GM21619 (cell line): ENCODE measurements at regions not wholly inside any gene's neighbourhood (a gene's known extent, or its start where the extent isn't known, plus 50 kb on each side); places are given as distances from the start of the nearest gene placed in this dataset.
"Not testable (repeated sequence)": the region's sequence is repeated elsewhere in the genome, so short reads cannot be mapped to it uniquely, and the experiment has no call there.

Source experiments
- ATAC-seq: cut with Tn5 transposase; IDR thresholded peaks from one replicate; pipeline ENCODE4 v1.9.1; 2021; ENCODE audit not compliant: unreplicated experiment

DNA sequence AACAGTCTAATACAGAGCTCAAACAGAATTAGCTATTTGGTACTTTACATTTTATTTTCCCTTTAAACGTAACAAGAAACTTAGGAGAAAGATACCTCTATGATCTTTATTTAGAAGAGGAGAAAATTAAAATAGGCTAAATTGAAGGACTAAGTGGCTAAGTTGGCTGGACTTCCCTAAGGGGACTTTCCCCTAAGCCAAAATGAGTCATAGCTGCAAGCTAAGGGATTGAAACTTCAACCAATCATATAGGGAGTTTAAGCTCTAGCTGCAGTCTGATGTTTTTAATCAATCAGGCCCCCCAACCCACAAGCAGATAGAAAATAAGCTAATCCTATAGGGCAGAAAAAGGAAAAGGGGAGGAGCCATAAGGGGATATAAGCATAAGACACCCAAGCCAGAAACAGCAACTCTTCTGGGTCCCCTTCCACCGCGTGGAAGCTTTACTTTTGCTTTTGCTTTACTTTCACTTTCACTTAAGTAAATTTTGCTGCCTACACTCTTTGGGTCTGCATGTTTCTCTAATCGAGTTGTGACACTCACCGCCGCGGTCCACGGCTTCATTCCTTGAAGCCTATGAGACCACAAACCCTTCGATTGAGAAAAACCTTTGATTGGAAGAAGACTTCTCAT lies 1108.5 kb upstream of the EPHA6 start:
- ATAC-seq, result peak; percentile 81

DNA sequence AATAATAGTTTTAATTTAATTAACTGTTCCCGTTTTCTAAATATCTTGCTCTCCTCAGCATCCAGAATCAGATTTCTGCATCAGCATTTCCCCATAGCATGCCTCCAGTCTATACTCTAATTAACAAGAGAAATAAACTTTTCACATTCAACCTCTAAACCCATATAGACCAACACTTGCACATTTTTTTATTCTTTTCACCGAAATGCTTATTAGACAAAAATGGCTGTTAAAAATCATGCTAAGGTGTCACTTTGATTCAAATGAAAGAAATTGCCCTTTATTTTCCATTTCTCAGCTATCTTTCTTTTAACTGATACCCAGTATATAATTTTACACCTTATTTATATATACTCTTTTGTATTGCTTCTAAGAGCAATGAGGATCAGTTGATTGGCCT lies 1107.1 kb upstream of the EPHA6 start:
- ATAC-seq, result no peak

DNA sequence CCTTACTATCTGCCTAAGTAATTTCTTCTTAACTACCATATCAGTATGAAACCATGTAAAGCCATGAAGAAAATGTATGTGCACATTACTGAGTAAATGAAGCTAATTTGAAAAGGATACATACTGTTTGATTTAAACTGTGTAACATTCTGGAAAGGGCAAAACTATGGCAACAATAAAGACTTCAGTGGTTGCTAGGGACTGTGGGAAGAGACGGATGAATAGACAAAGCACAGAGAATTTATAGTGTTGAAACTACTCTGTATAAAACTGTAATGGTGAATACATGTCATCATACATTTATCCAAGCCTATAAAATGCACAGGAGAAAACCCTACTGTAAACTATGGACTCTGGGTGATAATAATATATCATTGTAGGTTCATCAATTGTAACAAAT lies 1103.7 kb upstream of the EPHA6 start:
- ATAC-seq, result no peak

DNA sequence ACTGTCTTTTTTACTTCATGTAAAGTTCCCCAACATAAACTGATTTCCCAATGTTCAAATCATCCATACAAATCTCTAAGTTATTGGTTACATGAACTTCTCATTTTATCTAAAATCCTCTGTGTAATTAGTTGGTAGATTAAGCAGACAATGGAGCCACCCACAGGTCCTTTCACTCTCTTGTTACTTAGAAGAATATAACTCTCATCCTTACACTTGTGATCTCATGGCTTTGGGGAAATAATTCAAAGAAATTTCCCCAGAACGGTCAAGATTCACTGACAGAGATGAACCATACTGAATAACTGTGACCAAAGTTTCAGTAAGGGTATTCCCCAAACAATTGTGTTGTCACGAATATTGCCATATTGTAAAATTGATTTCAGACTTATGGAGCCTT lies 1102.6 kb upstream of the EPHA6 start:
- no peak for ATAC-seq

DNA sequence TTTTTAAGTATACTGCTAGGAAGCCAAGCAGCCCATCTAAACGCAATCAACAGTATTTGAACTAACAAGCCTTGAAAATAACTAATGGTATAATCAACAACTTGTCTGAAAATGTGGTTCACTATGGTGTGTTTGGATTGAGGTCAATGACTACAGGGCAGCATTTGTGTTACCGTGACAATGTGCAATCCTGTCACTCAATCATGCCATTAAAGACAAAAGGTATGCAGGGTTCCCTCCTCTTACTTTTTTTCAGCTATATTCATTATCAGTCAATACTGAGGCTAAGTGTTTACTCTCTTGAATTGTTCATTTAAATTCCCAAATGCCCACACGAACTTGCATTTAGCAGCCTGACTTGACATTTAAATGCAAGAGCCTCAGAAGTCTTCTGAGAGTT lies 1099.3 kb upstream of the EPHA6 start:
- ATAC-seq, result no peak

DNA sequence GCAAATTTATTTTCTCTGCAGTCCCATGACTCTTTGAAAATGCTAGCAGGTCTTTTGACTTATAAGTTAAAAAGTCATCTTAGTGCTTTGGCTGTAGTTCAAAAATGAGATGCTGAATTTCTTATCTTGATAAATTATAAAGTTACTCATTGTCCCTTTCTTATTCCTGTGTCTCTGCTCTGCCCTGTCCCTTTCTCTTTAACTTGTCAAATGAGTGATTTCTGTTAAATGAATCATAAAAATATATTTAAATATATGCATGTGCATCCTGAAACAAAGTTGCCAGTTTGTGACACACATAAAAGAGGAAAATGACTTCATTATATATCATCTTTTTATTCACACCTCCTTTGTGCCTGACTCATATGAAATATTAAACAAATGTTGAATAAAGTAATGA lies 1097.3 kb upstream of the EPHA6 start:
- ATAC-seq, result no peak

DNA sequence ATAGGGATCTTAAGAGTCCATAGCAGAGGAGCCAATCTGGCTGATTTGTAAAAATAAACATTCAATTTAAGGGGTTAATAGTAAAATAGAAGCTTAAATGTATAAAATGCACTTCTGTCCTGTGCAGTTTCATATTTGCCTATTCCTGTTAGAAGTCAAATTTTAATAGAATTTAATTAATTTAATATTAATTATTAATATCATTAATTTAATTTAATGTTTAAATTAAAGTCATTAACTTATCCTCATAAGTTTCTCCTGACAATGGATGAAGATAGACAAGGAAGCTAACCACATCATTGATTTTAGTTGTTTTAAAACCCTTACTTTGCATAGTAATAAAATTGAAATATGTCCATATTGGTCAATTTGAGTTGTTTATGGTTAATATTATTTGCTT lies 1096.2 kb upstream of the EPHA6 start:
- no peak for ATAC-seq

DNA sequence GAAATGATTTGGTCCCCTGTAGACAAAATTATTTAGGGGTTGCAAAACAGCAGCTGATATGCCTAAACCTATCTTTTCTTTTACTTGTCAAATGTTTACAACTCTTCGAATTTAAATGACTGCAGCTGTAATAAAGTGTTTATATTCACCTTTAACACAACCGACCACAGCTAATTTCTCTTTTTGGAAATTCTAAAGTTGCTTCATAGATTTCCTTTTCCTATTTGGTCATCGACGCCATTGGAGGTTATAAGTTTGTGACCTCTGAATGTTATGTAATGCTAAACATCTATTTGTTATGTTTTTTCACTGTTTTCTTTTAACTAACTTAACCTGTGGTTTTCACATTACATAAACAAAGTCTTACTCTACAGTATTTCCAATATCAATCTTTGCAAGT lies 1094.9 kb upstream of the EPHA6 start:
- ATAC-seq, result no peak

DNA sequence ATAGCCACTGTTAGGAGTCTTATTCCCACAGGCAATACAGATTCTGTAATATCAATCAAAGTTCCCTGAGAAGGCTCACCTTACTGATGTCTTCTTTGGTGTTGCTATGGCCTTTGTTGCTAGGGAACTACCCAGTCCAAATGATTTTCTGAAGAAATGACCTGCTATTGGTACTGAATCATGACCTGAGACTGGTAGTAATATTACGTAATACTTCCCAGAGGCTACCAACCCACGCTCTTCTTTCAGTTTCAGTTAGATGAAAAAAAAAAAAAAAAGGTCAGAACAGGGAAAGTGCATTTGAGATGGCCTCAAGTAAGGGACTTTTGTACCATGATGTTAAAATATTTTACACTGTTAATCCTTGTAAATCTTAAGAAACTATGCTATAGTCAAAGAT lies 1092.5 kb upstream of the EPHA6 start:
- peak; percentile 66 for ATAC-seq

DNA sequence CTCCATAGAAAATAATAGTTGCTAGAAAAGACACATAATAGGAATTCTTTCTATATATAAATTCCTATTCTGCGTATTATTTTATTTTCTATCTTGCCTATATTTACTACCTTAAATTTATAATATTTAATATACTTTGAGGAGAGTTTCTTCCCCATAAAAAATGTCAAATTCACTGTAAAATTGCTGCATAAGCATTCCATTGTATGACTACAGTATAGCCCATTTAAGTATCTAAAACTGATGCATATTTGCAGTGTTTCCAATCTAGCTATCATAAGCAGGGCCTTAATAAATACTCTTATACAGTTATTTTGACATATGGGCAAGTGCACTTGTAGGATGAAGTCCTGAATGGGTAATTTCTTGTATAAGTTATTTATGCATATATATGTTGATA lies 1088.6 kb upstream of the EPHA6 start:
- no peak for ATAC-seq

DNA sequence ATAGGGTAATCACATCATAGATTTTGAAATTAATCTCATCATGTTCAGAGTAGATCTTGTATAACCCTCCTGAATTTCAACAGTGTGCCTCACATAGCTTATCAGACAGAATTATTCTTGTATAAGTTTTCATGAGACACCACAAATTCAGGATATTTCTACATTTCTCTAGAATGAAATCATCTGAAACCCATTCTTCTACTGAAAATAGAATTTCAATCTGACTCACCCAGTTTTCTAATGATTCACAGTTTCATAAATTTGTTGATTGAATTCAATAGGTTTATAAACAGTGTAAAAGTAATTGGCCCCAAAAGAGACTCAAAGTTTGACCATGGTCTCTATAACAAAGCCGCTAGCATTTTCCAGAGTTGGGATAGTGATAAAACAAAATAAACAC lies 1082.6 kb upstream of the EPHA6 start:
- ATAC-seq, result no peak

DNA sequence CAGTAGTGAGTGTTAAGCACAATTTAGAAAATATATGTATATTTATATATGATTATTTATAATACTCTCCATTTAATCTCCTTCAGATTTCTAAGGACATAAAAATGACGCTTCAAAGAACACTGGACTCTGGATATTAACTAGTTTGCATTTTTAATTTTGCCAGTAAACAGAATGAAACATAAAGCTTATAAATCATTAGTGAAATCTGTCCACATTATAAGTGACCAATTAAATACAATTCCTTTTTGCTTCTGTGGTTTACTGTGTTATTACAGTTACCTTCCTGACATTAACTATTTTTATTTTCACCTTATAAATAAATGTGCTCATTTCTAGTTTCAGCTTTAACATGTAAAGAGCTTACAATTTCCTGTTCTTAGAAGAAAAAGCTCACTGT lies 1081.1 kb upstream of the EPHA6 start:
- no peak for ATAC-seq

DNA sequence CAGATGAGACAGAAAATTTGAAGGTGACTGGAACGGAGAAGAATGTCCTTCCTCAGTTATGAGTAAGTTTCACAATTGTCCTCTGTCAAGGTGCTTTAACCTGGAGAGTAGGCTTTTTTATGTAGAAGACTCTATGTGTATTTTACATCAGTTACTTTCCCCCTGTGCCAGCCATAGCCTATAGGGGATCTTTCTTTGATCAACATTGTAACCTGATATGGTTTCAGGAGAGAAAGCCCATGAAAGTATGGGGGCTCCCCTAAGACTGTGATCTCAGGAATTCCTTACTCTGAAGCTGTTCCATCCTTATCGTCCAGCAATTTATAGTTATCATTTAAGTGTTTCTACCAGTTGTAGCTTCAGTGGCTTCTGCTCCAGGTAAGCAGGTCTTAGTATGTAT lies 1076.3 kb upstream of the EPHA6 start:
- no peak for ATAC-seq

DNA sequence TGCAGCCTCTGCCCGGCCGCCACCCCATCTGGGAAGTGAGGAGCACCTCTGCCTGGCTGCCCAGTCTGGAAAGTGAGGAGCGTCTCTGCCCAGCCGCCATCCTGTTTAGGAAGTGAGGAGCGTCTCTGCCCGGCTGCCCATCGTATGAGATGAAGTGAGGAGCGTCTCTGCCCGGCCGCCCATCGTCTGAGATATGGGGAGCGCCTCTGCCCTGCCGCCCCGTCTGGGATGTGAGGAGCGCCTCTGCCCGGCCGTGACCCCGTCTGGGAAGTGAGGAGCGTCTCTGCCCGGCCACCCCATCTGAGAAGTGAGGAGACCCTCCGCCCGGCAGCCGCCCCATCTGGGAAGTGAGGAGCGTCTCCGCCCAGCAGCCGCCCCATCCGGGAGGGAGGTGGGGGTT lies 1069.5 kb upstream of the EPHA6 start:
- ATAC-seq, result not testable (repeated sequence)

DNA sequence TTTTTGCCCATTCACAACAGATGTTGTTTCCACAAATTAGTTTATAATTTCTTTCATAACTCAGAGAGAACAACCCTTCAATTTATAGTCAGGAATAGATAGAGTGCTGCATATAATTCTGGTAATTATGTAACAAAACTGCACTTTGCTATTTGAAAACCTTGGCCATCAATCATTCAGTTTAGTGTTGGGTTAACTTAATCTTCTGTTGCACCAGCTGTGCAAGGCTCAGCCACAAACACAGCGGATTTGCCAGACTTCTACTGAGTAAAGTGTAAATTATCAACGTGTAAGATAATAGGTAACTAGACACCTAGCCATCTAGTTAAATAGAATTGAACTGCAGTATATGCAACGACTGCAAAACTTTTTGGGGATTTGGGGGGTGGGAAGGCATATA lies 1064.3 kb upstream of the EPHA6 start:
- no peak for ATAC-seq

DNA sequence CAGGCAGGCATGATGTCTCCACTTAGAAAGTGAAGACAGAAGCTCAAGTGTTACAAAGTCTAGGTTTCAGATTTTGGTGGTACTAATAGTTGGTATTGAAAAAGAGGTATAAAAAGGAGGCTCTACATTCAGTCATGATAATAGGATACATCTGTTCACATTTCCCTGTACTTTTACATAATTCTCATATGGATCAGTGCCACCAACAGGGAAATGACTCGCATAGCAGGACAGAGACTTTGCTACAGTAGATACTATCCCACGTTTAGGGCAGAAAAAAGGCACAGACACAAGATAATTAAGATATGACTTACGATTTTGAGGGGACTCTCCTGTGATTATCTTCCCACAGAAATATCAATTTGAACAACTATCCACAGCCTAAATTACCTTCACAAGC lies 1062.9 kb upstream of the EPHA6 start:
- no peak for ATAC-seq

DNA sequence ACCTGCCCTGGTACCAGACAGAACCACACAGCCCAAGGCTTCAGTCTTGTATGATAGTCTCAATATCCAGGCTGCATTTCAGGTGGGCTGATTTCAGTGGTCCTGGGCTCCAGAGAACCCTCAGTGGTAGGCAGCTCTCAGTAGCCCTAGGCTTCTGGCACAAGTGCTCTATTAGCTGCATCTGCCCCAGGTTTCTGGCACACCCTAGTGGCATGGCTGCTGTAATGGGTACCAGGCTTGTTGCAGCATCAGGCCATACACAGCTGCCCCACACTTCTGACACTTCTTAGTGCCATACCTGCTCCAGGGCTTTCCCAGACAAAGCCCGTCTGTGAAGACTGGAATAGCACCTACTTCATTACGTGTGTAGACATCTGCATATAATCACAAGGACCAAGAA lies 1062.2 kb upstream of the EPHA6 start:
- ATAC-seq, result no peak

DNA sequence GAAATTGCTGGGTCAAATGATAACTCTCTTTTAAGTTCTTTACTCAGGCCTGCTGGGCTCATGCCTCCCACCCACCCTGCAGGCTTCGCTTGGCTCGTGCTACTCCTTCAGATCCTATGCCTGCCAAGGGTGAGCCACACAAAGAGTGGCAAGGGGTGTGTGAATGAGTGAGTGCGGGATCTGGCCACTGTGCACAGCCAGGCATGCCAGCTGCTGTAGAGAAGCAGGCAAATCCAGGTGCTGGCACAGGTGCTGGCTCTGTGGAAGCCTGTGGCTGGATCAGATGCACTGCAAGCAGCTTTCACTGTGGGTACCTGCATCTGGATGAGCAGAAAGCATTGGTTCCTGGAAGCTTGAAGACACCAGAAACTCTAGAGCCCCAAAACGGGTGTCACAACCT lies 1055.7 kb upstream of the EPHA6 start:
- no peak for ATAC-seq

DNA sequence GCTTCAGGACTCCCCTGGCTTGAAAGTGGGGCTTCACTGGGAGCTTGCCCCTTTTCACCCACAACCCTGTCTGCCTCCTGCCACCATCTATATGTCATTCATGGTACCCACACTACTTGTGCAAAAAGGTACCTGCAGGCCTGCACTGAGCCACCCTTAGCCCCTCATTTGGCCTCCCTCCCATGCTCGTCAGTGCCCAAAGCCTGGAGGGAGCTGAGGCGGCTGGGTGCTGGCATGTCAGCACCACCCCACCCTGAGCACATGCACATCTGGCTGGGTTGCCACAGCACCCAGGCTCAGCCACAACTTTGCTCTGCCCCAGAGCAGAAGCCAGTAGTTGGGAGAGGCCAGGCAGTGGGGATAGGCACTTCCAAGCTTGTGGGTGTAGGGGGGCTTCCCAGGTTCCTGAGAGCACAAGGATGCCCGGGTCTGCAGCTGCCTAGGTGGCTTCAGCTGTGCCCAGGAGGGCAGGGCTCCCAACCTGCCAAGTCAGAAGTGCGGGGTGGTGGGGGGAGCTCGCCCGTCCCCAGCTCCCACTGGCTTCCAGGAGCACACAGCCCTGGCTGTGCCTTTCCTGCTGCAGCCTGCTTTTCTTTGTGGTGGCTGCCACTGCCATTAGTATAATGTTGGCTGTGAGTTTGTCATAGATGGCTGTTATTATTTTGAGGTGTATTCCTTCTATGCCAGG lies 1054.6 kb upstream of the EPHA6 start:
- ATAC-seq, result no peak

DNA sequence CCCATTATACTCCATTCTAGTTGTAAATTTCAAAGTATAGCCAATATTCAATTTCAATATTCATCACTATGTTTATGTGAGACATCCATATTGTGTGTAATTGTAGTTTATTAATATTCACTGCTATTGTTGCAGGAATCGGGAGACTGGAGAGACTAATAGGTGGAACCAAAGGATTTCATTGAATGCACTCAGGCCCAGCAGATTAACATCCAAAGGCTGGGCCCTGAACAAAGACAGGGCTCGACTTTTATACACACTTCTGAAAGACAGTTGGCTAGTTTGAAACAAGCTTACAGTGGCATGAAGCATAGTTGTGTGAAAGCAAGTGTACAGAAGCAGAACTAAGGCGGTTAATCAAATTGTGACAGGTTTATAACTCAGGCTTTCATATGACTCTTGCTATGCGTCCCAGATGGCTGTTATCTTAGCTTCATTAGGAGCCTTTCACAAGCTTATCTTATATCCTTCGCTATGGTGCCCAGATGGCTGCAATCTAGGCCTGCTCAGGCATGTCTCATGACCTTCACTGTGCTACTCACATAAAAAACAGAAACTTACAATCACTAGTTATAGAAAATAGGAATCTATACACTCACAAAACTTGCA lies 1038.8 kb upstream of the EPHA6 start:
- no peak for ATAC-seq

DNA sequence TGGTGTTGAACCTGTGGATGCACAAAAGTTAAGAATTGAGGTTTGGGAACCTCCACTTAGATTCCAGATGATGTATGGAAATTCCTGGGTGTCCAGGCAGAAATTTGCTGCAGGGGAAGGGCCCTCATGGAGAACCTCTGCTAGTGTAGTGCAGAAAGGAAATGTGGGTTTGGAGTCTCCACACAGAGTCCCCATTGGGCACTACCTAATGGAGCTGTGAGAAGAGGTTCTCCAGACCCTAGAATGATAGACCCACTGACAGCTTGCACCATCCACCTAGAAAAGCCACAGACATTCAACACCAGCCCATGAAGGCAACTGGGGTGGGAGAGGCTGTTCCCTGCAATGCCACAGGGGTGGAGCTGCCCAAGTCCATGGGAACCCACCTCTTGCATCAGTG lies 1032.8 kb upstream of the EPHA6 start:
- no peak for ATAC-seq

DNA sequence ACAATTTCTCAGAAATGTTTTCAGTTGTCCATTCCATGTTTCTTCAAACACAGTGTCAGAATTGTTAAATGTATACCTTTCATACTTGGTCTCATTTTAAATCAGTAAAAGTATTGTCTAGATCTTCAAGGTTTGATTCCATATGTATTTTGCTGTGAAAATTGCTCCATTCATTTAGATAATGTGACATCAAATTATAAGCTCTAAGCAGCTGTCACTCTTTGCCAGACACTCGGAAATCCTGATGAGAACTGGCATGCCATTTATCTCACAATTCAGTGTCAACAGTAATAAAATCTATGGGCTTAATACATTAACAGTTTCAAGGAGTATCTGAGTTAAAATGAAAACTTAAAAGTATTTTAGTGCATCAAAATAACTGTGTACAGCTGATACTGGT lies 1025.3 kb upstream of the EPHA6 start:
- no peak for ATAC-seq

DNA sequence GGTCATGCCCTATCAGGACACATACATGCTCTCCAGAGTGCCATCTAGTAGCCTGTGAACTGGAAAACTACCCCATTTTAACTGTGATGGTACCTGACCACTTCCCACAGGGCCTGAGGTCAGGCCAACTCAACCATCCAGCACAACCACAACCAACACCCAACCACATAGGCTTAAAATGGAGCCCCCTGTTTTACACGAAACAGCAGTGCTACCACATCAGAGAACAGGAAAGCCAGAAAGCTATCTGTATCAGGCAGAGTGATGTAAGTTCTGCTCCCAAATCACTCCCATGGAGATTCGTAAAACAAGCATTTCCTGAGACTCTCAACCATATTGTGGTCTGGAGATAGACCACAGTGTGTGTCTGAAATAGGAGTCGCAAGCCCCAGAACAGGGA lies 1017.3 kb upstream of the EPHA6 start:
- ATAC-seq, result no peak
